K562 (cell line): ENCODE measurements at regions not wholly inside any gene's neighbourhood (a gene's known extent, or its start where the extent isn't known, plus 50 kb on each side); places are given as distances from the start of the nearest gene placed in this dataset.
A peak's percentile ranks its signal among the peaks of the same experiment; 100 is the strongest.

ENCODE experiments used
- ATAC-seq: fragments of 200-7000 bp; cut with Tn5 transposase; 3 replicates; pipeline ENCODE4 v1.9.1; 2020; ENCODE audit warnings: moderate library complexity
- BruUV-seq: library from RNA; stranded (reverse); fragments of 400-500 nt; replicated peaks from 2 replicates; lab custom pipeline; 2021; lab: Mats Ljungman, UMichigan
- CTCF ChIA-PET: fragments of 300-600 bp; formaldehyde crosslinking; extraction: SDS; loops from one replicate; lab custom pipeline; 2021; ENCODE audit warnings: low intra/inter-chr PET ratio; lab: Yijun Ruan, JAX
- POLR2A ChIA-PET: fragments of 300-600, 350-650 bp; sonication (Branson Sonifier 250); formaldehyde crosslinking; extraction: SDS; loops from one replicate; lab custom pipeline; 2021; ENCODE audit warnings: antibody characterized with exemption, inconsistent platforms; lab: Yijun Ruan, JAX
- DNase-seq, 4 experiments: peaks; one replicate each; pipeline versions ENCODE4 v3.0.0 to v3.0.0-alpha.2; 2011 to 2018; ENCODE audit warnings: low spot score in 3 of 4, mixed read lengths in 3 of 4; ENCODE audit errors: extremely low read depth in 1 of 4
- FAIRE-seq: peaks from 2 replicates; lab custom pipeline; 2011; peaks lifted over from hg19 to GRCh38; lab: Jason Lieb, UNC
- H2AFZ ChIP-seq: 2 replicates; pipeline ENCODE4 v1.6.0; 2011; ENCODE audit warnings: low read depth, low read length, control low read depth, inconsistent platforms
- H3K27ac ChIP-seq: fragments of 200-600 bp; 3 replicates; pipeline ENCODE4 v1.8.0; 2011; ENCODE audit warnings: low read depth, mild to moderate bottlenecking, control low read depth, inconsistent platforms, low read length, moderate library complexity, mixed read lengths; ENCODE audit errors: extremely low read depth
- H3K27me3 ChIP-seq, 2 experiments: fragments of 300-600 bp in 1 of 2; 2 replicates in 1 of 2; 3 replicates in 1 of 2; pipeline versions ENCODE4 v1.6.0 to v1.8.0; 2011; ENCODE audit warnings: inconsistent platforms in 2 of 2, low read length in 2 of 2, mild to moderate bottlenecking in 1 of 2, mixed read lengths in 1 of 2, moderate library complexity in 1 of 2; ENCODE audit not compliant: control insufficient read depth in 2 of 2, insufficient read depth in 2 of 2
- H3K36me3 ChIP-seq: fragments of 300-600 bp; 3 replicates; pipeline ENCODE4 v1.8.0; 2011; ENCODE audit warnings: mild to moderate bottlenecking, low read length, inconsistent platforms; ENCODE audit not compliant: control insufficient read depth, insufficient read depth
- H3K4me1 ChIP-seq, 2 experiments: fragments of 200-600 bp in 1 of 2; replicated peaks in 1 of 2; 2 replicates in 1 of 2; 3 replicates in 1 of 2; pipeline versions ENCODE4 v1.5.1 to v1.8.0; 2011; ENCODE audit warnings: inconsistent platforms in 2 of 2, low read length in 2 of 2, mild to moderate bottlenecking in 1 of 2, mixed read lengths in 1 of 2, moderate library complexity in 1 of 2; ENCODE audit not compliant: control insufficient read depth in 2 of 2, insufficient read depth in 2 of 2
- H3K4me2 ChIP-seq: 2 replicates; pipeline ENCODE4 v1.6.1; 2011; ENCODE audit warnings: low read length, control low read depth, inconsistent platforms, mixed read lengths; ENCODE audit not compliant: insufficient read depth
- H3K4me3 ChIP-seq: fragments of 200-600 bp; sonication (generic), shearing (Covaris generic); 2 replicates; pipeline ENCODE4 v1.5.1; 2016; ENCODE audit warnings: control low read depth, inconsistent platforms
- H3K79me2 ChIP-seq: fragments of 200-600 bp; 3 replicates; pipeline ENCODE4 v1.8.0; 2011; ENCODE audit warnings: low read length, inconsistent platforms; ENCODE audit not compliant: control insufficient read depth, insufficient read depth
- H3K9ac ChIP-seq, 2 experiments: 2 replicates each; pipeline versions ENCODE4 v1.6.0 to v1.6.1; 2011; ENCODE audit warnings: low read depth in 2 of 2, low read length in 2 of 2, control low read depth in 1 of 2, inconsistent platforms in 1 of 2, mild to moderate bottlenecking in 1 of 2, mixed read lengths in 1 of 2; ENCODE audit not compliant: insufficient read depth in 1 of 2
- H3K9me1 ChIP-seq: one replicate; pipeline ENCODE4 v1.6.0; 2011; ENCODE audit warnings: inconsistent platforms, mild to moderate bottlenecking, low read length, moderate library complexity; ENCODE audit not compliant: control insufficient read depth, insufficient read depth
- H3K9me3 ChIP-seq: replicated peaks from 2 replicates; pipeline ENCODE4 v1.5.1; 2011; ENCODE audit warnings: low read depth, low read length, inconsistent platforms; ENCODE audit not compliant: control insufficient read depth, insufficient read depth
- H4K20me1 ChIP-seq: replicated peaks from 2 replicates; pipeline ENCODE4 v1.6.1; 2011; ENCODE audit warnings: low read length, inconsistent platforms, mixed read lengths; ENCODE audit not compliant: control insufficient read depth, insufficient read depth
- ADNP ChIP-seq: fragments of 200-800 bp; sonication (Bioruptor generic); IDR thresholded peaks from 2 replicates; pipeline ENCODE4 v1.6.1; 2016; ENCODE audit warnings: missing genetic modification characterization, missing compliant biosample characterization
- CBFA2T2 ChIP-seq: fragments of 450-650 bp; conservative IDR thresholded peaks from 2 replicates; pipeline ENCODE4 v1.6.1; 2017; ENCODE audit warnings: mild to moderate bottlenecking
- CREBBP ChIP-seq: IDR thresholded peaks from one replicate; pipeline ENCODE4 v1.6.1; 2012; ENCODE audit warnings: low read depth, mild to moderate bottlenecking, control low read depth, inconsistent platforms, low read length
- TFE3 ChIP-seq: fragments of 450-650 bp; formaldehyde crosslinking; IDR thresholded peaks from 2 replicates; pipeline ENCODE4 v1.4.0; 2020; ENCODE audit warnings: mild to moderate bottlenecking, mixed read lengths
- whole genome bisulfite sequencing: fragments of 100-300 bp; shearing (Covaris generic); methylation state at CpG from one replicate; pipeline ENCODE4 v1.1.6; 2016; ENCODE audit warnings: low coverage, mixed read lengths; ENCODE audit not compliant: insufficient coverage; ENCODE audit errors: missing lambda C conversion rate; 5-methylcytosine and 5-hydroxymethylcytosine counted together
- in situ Hi-C: fragments of 300-500 bp; cut with MboI; formaldehyde crosslinking; loops from 4 replicates; pipeline ENCODE4 v1.15.0; 2018; ENCODE audit warnings: inconsistent platforms, mixed read lengths
- intact Hi-C: fragments of 100-400 bp; cut with micrococcal nuclease; formaldehyde crosslinking; loops from 2 replicates; pipeline ENCODE4 v1.14.2; 2022
- TF ChIP-seq, protein P1 (sequence below), 2 experiments: fragments of 450-650 bp; IDR thresholded peaks; 2 replicates each; pipeline ENCODE4 v1.6.1; 2018; ENCODE audit warnings: mild to moderate bottlenecking in 2 of 2, low read depth in 1 of 2; ENCODE audit not compliant: partially characterized antibody in 2 of 2

GRCh38 chr13:80871481-80871880, 530.6 kb upstream of the SPRY2 start (continued):
- TF ChIP-seq, protein P1, sequence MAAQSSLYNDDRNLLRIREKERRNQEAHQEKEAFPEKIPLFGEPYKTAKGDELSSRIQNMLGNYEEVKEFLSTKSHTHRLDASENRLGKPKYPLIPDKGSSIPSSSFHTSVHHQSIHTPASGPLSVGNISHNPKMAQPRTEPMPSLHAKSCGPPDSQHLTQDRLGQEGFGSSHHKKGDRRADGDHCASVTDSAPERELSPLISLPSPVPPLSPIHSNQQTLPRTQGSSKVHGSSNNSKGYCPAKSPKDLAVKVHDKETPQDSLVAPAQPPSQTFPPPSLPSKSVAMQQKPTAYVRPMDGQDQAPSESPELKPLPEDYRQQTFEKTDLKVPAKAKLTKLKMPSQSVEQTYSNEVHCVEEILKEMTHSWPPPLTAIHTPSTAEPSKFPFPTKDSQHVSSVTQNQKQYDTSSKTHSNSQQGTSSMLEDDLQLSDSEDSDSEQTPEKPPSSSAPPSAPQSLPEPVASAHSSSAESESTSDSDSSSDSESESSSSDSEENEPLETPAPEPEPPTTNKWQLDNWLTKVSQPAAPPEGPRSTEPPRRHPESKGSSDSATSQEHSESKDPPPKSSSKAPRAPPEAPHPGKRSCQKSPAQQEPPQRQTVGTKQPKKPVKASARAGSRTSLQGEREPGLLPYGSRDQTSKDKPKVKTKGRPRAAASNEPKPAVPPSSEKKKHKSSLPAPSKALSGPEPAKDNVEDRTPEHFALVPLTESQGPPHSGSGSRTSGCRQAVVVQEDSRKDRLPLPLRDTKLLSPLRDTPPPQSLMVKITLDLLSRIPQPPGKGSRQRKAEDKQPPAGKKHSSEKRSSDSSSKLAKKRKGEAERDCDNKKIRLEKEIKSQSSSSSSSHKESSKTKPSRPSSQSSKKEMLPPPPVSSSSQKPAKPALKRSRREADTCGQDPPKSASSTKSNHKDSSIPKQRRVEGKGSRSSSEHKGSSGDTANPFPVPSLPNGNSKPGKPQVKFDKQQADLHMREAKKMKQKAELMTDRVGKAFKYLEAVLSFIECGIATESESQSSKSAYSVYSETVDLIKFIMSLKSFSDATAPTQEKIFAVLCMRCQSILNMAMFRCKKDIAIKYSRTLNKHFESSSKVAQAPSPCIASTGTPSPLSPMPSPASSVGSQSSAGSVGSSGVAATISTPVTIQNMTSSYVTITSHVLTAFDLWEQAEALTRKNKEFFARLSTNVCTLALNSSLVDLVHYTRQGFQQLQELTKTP (IDR thresholded peaks at IDR 0.05; ENCODE audit: low read depth in 1 of 2, partially characterized antibody in 2 of 2), result no peak
- TF ChIP-seq, all 486 proteins: peak for 0

GRCh38 chr13:80870186-80870585, 529.3 kb upstream of the SPRY2 start:
- BruUV-seq, result no TSS peak
- under 1% methylated on average over 5 of the region's 5 CpGs for WGBS
- H2AFZ ChIP-seq, result no peak overlapping the region
- ATAC-seq, result no peak
- H3K9me3 ChIP-seq, result no peaks in the 10 kb centered on the region; the same call in 1 of the 2 replicates
- no peaks in the 10 kb centered on the region for H3K79me2 ChIP-seq
- no peaks in the 10 kb centered on the region for H3K4me1 ChIP-seq
- in situ Hi-C loops, result no loop called here
- TF ChIP-seq TFE3 (CRISPR knock-in tag), result no peak
- TF ChIP-seq CBFA2T2, result 0 out of 2 replicates have a peak, but pooled peaks have one; percentile 1
- TF ChIP-seq ADNP (tag), result no peak
- peak; percentile 47 for TF ChIP-seq CREBBP
- ChIA-PET POLR2A (interaction anchor here (0.5 kb wide), 1 partner anchor 154 kb away, joined by 3 read pairs; no protein-coding TSS in a partner anchor), CTCF (no interaction called here)
- no peaks in the 10 kb centered on the region for H3K36me3 ChIP-seq
- FAIRE-seq, result no peak
- H3K27me3 ChIP-seq, result no peaks in the 10 kb centered on the region
- no peak for DNase-seq
- intact Hi-C loops, result no loop called here
- no peak overlapping the region for H3K27ac ChIP-seq
- H3K4me2 ChIP-seq, result no peak overlapping the region
- H3K9ac ChIP-seq, result no peak overlapping the region
- H3K4me3 ChIP-seq, result no peak overlapping the region
- no peaks in the 10 kb centered on the region for H4K20me1 ChIP-seq
- H3K9me1 ChIP-seq, result no peaks in the 10 kb centered on the region
